Parathyroid adenoma (tissue), 2 donors: ENCODE measurements at regions not wholly inside any gene's neighbourhood (a gene's known extent, or its start where the extent isn't known, plus 50 kb on each side); places are given as distances from the start of the nearest gene placed in this dataset.
"Not testable (repeated sequence)": the region's sequence is repeated elsewhere in the genome, so short reads cannot be mapped to it uniquely, and the experiment has no call there.

Source experiments
- H2AFZ ChIP-seq: fragments of 300-600 bp; sonication (generic); one replicate; pipeline ENCODE4 v1.7.0; 2017; ENCODE audit warnings: antibody characterized with exemption, mild to moderate bottlenecking
- H3K27ac ChIP-seq: fragments of 300-600 bp; sonication (generic); one replicate; pipeline ENCODE4 v1.7.0; 2017
- H3K27me3 ChIP-seq: fragments of 300-600 bp; sonication (generic); one replicate; pipeline ENCODE4 v1.7.0; 2017; ENCODE audit warnings: low read length; ENCODE audit not compliant: control insufficient read depth, insufficient read depth
- H3K36me3 ChIP-seq: fragments of 300-600 bp; sonication (generic); one replicate; pipeline ENCODE4 v1.7.0; 2017; ENCODE audit warnings: low read length; ENCODE audit not compliant: control insufficient read depth, insufficient read depth
- H3K4me1 ChIP-seq: fragments of 300-600 bp; sonication (generic); one replicate; pipeline ENCODE4 v1.7.0; 2017; ENCODE audit warnings: control low read depth
- H3K4me2 ChIP-seq: fragments of 300-600 bp; sonication (generic); one replicate; pipeline ENCODE4 v1.7.0; 2017; ENCODE audit warnings: low read length
- H3K4me3 ChIP-seq: fragments of 300-600 bp; sonication (generic); one replicate; pipeline ENCODE4 v1.7.0; 2017; ENCODE audit warnings: low read depth, low read length
- H3K79me2 ChIP-seq: fragments of 300-600 bp; sonication (generic); one replicate; pipeline ENCODE4 v1.7.0; 2017; ENCODE audit warnings: control low read depth
- H3K9ac ChIP-seq: fragments of 300-600 bp; sonication (generic); one replicate; pipeline ENCODE4 v1.7.0; 2017; ENCODE audit warnings: mild to moderate bottlenecking
- H3K9me3 ChIP-seq: fragments of 300-600 bp; sonication (generic); one replicate; pipeline ENCODE4 v1.7.0; 2017; ENCODE audit warnings: low read length; ENCODE audit not compliant: control insufficient read depth
- CTCF ChIP-seq: fragments of 300-600 bp; sonication (generic); IDR thresholded peaks from one replicate; pipeline ENCODE4 v1.7.0; 2017; ENCODE audit warnings: antibody characterized with exemption, mild to moderate bottlenecking
- donor health status: primary hyperparathyroidism.

GRCh38 chr9:31393240-31393639 lies 991.2 kb upstream of the ACO1 start:
- Histone ChIP-seq H3K36me3 (no peaks in the 10 kb centered on the region), H3K27ac (no peak overlapping the region), H3K4me3 (no peak overlapping the region), H3K4me1 (no peaks in the 10 kb centered on the region), H2AFZ (no peak overlapping the region), H3K9me3 (no peaks in the 10 kb centered on the region), H3K79me2 (no peaks in the 10 kb centered on the region), H3K27me3 (no peaks in the 10 kb centered on the region), H3K9ac (no peak overlapping the region), H3K4me2 (no peak overlapping the region)
- TF ChIP-seq CTCF = no peak

GRCh38 chr9:31394015-31394473 lies 990.4 kb upstream of the ACO1 start:
- no peak overlapping the region for H2AFZ ChIP-seq
- no peaks in the 10 kb centered on the region for H3K27me3 ChIP-seq
- no peak overlapping the region for H3K9ac ChIP-seq
- H3K4me3 ChIP-seq = no peak overlapping the region
- H3K9me3 ChIP-seq = no peaks in the 10 kb centered on the region
- no peaks in the 10 kb centered on the region for H3K36me3 ChIP-seq
- no peaks in the 10 kb centered on the region for H3K79me2 ChIP-seq
- H3K4me2 ChIP-seq = no peak overlapping the region
- H3K27ac ChIP-seq = no peak overlapping the region
- H3K4me1 ChIP-seq = no peaks in the 10 kb centered on the region
- no peak for TF ChIP-seq CTCF

GRCh38 chr9:31412081-31412480 lies 972.4 kb upstream of the ACO1 start:
- no peaks in the 10 kb centered on the region for H3K36me3 ChIP-seq
- H3K4me2 ChIP-seq = no peak overlapping the region
- no peaks in the 10 kb centered on the region for H3K4me1 ChIP-seq
- H2AFZ ChIP-seq = no peak overlapping the region
- no peak overlapping the region for H3K9ac ChIP-seq
- H3K4me3 ChIP-seq = no peak overlapping the region
- H3K9me3 ChIP-seq = no peaks in the 10 kb centered on the region
- H3K27me3 ChIP-seq = no peaks in the 10 kb centered on the region
- H3K79me2 ChIP-seq = no peaks in the 10 kb centered on the region
- H3K27ac ChIP-seq = no peak overlapping the region
- no peak for TF ChIP-seq CTCF

- H3K9ac ChIP-seq = no peak overlapping the region
- H3K36me3 ChIP-seq = no peaks in the 10 kb centered on the region
- no peaks in the 10 kb centered on the region for H3K27me3 ChIP-seq
- no peak overlapping the region for H3K4me3 ChIP-seq
- no peak overlapping the region for H3K27ac ChIP-seq
- no peaks in the 10 kb centered on the region for H3K9me3 ChIP-seq
- no peaks in the 10 kb centered on the region for H3K79me2 ChIP-seq
- no peak overlapping the region for H2AFZ ChIP-seq
- no peak overlapping the region for H3K4me2 ChIP-seq
- no peak for TF ChIP-seq CTCF
- no peaks in the 10 kb centered on the region for H3K4me1 ChIP-seq
Observed at GRCh38 chr9:31415164-31415563, 969.3 kb upstream of the ACO1 start.

GRCh38 chr9:31418419-31418818 lies 966.0 kb upstream of the ACO1 start:
- Histone ChIP-seq H3K4me1 (no peaks in the 10 kb centered on the region), H3K27ac (no peak overlapping the region), H2AFZ (no peak overlapping the region), H3K36me3 (no peaks in the 10 kb centered on the region), H3K9me3 (no peaks in the 10 kb centered on the region), H3K27me3 (no peaks in the 10 kb centered on the region), H3K4me3 (no peak overlapping the region), H3K4me2 (no peak overlapping the region), H3K79me2 (no peaks in the 10 kb centered on the region), H3K9ac (no peak overlapping the region)
- TF ChIP-seq CTCF = no peak

- H3K79me2 ChIP-seq, H3K36me3 ChIP-seq, H3K4me2 ChIP-seq, H3K27me3 ChIP-seq, H2AFZ ChIP-seq, H3K9me3 ChIP-seq, H3K4me1 ChIP-seq, H3K9ac ChIP-seq, H3K27ac ChIP-seq, H3K4me3 ChIP-seq: not testable (repeated sequence)
Observed at GRCh38 chr9:31443630-31444457, 940.6 kb upstream of the ACO1 start.
